Endodermal cell (in vitro differentiated cells): ENCODE measurements at regions not wholly inside any gene's neighbourhood (a gene's known extent, or its start where the extent isn't known, plus 50 kb on each side); places are given as distances from the start of the nearest gene placed in this dataset.

Experiments used
- DNase-seq: peaks from one replicate; pipeline ENCODE4 v3.0.0-alpha.2; 2017
- H3K27ac ChIP-seq: 2 replicates; pipeline ENCODE4 v1.5.1; 2013; ENCODE audit warnings: mild to moderate bottlenecking, low read depth, low read length, moderate library complexity
- H3K27me3 ChIP-seq: 2 replicates; pipeline ENCODE4 v1.6.1; 2013; ENCODE audit warnings: mild to moderate bottlenecking, low read length, moderate library complexity; ENCODE audit not compliant: insufficient read depth, control insufficient read depth, poor library complexity, severe bottlenecking
- H3K36me3 ChIP-seq: 2 replicates; pipeline ENCODE4 v1.7.0; 2013; ENCODE audit warnings: mild to moderate bottlenecking, low read length, moderate library complexity; ENCODE audit not compliant: control insufficient read depth, insufficient read depth
- H3K4me1 ChIP-seq: one replicate; pipeline ENCODE4 v1.7.0; 2013; ENCODE audit warnings: low read length; ENCODE audit not compliant: control insufficient read depth, insufficient read depth
- H3K4me3 ChIP-seq: 2 replicates; pipeline ENCODE4 v1.5.1; 2013; ENCODE audit warnings: mild to moderate bottlenecking, low read length, moderate library complexity
- H3K9ac ChIP-seq: 2 replicates; pipeline ENCODE4 v1.6.1; 2013; ENCODE audit warnings: mild to moderate bottlenecking, low read length, moderate library complexity; ENCODE audit not compliant: poor library complexity, severe bottlenecking; ENCODE audit errors: extremely low read depth
- H3K9me3 ChIP-seq: 2 replicates; pipeline ENCODE4 v1.6.1; 2013; ENCODE audit warnings: mild to moderate bottlenecking, low read length, moderate library complexity; ENCODE audit not compliant: control insufficient read depth
- H3K27ac Mint-ChIP-seq: 2 replicates; pipeline ENCODE4 v1.8.0; 2020; ENCODE audit warnings: mixed read lengths
- H3K27me3 Mint-ChIP-seq: 2 replicates; pipeline ENCODE4 v1.8.0; 2021; ENCODE audit warnings: mild to moderate bottlenecking, mixed read lengths; ENCODE audit not compliant: insufficient read depth
- H3K36me3 Mint-ChIP-seq: 2 replicates; pipeline ENCODE4 v1.8.0; 2020; ENCODE audit warnings: low read depth, mixed read lengths
- H3K4me1 Mint-ChIP-seq: 2 replicates; pipeline ENCODE4 v1.8.0; 2020; ENCODE audit warnings: mixed read lengths
- H3K4me3 Mint-ChIP-seq: 2 replicates; pipeline ENCODE4 v1.8.0; 2020; ENCODE audit warnings: mild to moderate bottlenecking, moderate library complexity, mixed read lengths
- H3K9me3 Mint-ChIP-seq: 2 replicates; pipeline ENCODE4 v1.8.0; 2020; ENCODE audit warnings: mild to moderate bottlenecking, mixed read lengths
- CTCF ChIP-seq: fragments of 200-600 bp; sonication (generic); conservative IDR thresholded peaks from 2 replicates; pipeline ENCODE4 v1.5.0; 2021; ENCODE audit warnings: antibody characterized with exemption, mild to moderate bottlenecking
- WGBS, 2 experiments: methylation state at CpG; one replicate each; pipeline versions ENCODE4 v1.1.5 to v1.1.7; 2013; ENCODE audit warnings: missing lambda C conversion rate in 2 of 2, mixed read lengths in 1 of 2; ENCODE audit not compliant: insufficient coverage in 1 of 2, insufficient read length in 1 of 2; 5-methylcytosine and 5-hydroxymethylcytosine counted together

- no peaks in the 10 kb centered on the region for H3K27me3 Mint-ChIP-seq
- H3K4me3 Mint-ChIP-seq = no peak overlapping the region
- Histone ChIP-seq H3K4me1 (no peaks in the 10 kb centered on the region), H3K9ac (no peak overlapping the region), H3K4me3 (no peak overlapping the region), H3K9me3 (no peaks in the 10 kb centered on the region), H3K27ac (no peak overlapping the region), H3K36me3 (no peaks in the 10 kb centered on the region), H3K27me3 (no peaks in the 10 kb centered on the region)
- no peaks in the 10 kb centered on the region for H3K9me3 Mint-ChIP-seq
- DNase-seq = no peak
- no peaks in the 10 kb centered on the region for H3K36me3 Mint-ChIP-seq
- WGBS, 2 experiments = 100% methylated on average over 2 of the region's 4 CpGs; no CpG with 5 or more reads in 1 of the 2 experiments
- TF ChIP-seq CTCF = no peak
- no peak overlapping the region for H3K27ac Mint-ChIP-seq
- no peaks in the 10 kb centered on the region for H3K4me1 Mint-ChIP-seq
Observed at GRCh38 chr15:98139337-98139736, 178.8 kb downstream of the ARRDC4 start.

GRCh38 chr15:98142572-98142971 lies 182.1 kb downstream of the ARRDC4 start:
- Histone ChIP-seq H3K27ac (no peak overlapping the region), H3K27me3 (no peaks in the 10 kb centered on the region), H3K36me3 (no peaks in the 10 kb centered on the region), H3K4me3 (no peak overlapping the region), H3K4me1 (no peaks in the 10 kb centered on the region), H3K9ac (no peak overlapping the region), H3K9me3 (no peaks in the 10 kb centered on the region)
- DNase-seq = peak; percentile 79
- 76 to 81% methylated on average over 2 of the region's 2 CpGs for WGBS, 2 experiments
- Mint-ChIP-seq H3K27me3 (no peaks in the 10 kb centered on the region), H3K4me3 (no peak overlapping the region), H3K9me3 (no peaks in the 10 kb centered on the region), H3K27ac (no peak overlapping the region), H3K4me1 (no peaks in the 10 kb centered on the region), H3K36me3 (no peaks in the 10 kb centered on the region)
- peak; percentile 79 for TF ChIP-seq CTCF

GRCh38 chr15:98143116-98143515 lies 182.6 kb downstream of the ARRDC4 start:
- no peak for TF ChIP-seq CTCF
- WGBS, 2 experiments = 82 to 87% methylated on average over 4 of the region's 4 CpGs
- Mint-ChIP-seq H3K4me1 (no peaks in the 10 kb centered on the region), H3K27ac (no peak overlapping the region), H3K27me3 (no peaks in the 10 kb centered on the region), H3K36me3 (no peaks in the 10 kb centered on the region), H3K9me3 (no peaks in the 10 kb centered on the region), H3K4me3 (no peak overlapping the region)
- DNase-seq = no peak
- Histone ChIP-seq H3K4me1 (no peaks in the 10 kb centered on the region), H3K9ac (no peak overlapping the region), H3K27ac (no peak overlapping the region), H3K27me3 (no peaks in the 10 kb centered on the region), H3K9me3 (no peaks in the 10 kb centered on the region), H3K36me3 (no peaks in the 10 kb centered on the region), H3K4me3 (no peak overlapping the region)
